ENCODE measurements at regions not wholly inside any gene's neighbourhood (a gene's known extent, or its start where the extent isn't known, plus 50 kb on each side); places are given as distances from the start of the nearest gene placed in this dataset.

DNA sequence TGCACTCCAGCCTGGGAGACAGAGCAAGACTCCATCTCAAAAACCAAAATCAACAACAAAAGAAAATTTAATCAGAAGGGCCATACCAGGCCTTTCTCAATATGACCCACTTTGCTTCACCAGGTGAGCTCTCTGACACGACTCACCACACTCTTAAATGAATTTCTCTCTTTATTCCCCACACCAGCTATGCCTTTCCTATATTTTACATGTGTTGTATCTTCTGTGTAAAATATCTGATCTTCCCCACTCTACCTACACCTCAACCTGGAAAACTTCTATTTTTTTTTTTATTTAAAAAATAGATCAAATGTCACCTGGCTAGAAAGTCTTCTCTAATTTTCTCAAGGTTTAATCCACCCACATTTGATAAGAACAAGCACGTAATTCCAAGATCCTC is 77.6 kb upstream of the SLC39A8 start:
- no peak for TF ChIP-seq EP300 (conservative IDR thresholded peaks at IDR 0.05; ENCODE audit: poor library complexity, severe bottlenecking)
- TF ChIP-seq, protein P1, sequence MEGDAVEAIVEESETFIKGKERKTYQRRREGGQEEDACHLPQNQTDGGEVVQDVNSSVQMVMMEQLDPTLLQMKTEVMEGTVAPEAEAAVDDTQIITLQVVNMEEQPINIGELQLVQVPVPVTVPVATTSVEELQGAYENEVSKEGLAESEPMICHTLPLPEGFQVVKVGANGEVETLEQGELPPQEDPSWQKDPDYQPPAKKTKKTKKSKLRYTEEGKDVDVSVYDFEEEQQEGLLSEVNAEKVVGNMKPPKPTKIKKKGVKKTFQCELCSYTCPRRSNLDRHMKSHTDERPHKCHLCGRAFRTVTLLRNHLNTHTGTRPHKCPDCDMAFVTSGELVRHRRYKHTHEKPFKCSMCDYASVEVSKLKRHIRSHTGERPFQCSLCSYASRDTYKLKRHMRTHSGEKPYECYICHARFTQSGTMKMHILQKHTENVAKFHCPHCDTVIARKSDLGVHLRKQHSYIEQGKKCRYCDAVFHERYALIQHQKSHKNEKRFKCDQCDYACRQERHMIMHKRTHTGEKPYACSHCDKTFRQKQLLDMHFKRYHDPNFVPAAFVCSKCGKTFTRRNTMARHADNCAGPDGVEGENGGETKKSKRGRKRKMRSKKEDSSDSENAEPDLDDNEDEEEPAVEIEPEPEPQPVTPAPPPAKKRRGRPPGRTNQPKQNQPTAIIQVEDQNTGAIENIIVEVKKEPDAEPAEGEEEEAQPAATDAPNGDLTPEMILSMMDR (IDR thresholded peaks at IDR 0.05; ENCODE audit: poor library complexity, severe bottlenecking) = no peak
- TF ChIP-seq EZH2 (IDR thresholded peaks at IDR 0.05; ENCODE audit: borderline replicate concordance, insufficient read depth, low read length, poor library complexity, severe bottlenecking) = no peak

Data from neural cell (in vitro differentiated cells).